GM13977 (cell line): ENCODE measurements at regions not wholly inside any gene's neighbourhood (a gene's known extent, or its start where the extent isn't known, plus 50 kb on each side); places are given as distances from the start of the nearest gene placed in this dataset.

Experiments
- DNase-seq: peaks from one replicate; pipeline ENCODE4 v3.0.0; 2012; ENCODE audit warnings: low spot score
- in situ Hi-C: fragments of 300-500 bp; cut with MboI; formaldehyde crosslinking; loops from one replicate; pipeline ENCODE4 v1.12.0; 2022; ENCODE audit warnings: low sequenced_read_pairs, low pct_unique_long_range_greater_than_20kb, mixed read lengths, inconsistent platforms; ENCODE audit not compliant: unreplicated experiment
- TF ChIP-seq, protein P1 (sequence below): IDR thresholded peaks from 2 replicates; pipeline ENCODE4 v1.5.1; 2012; ENCODE audit warnings: mild to moderate bottlenecking, control low read depth; ENCODE audit not compliant: insufficient read depth; ENCODE audit errors: extremely low read depth, missing control alignments

DNA sequence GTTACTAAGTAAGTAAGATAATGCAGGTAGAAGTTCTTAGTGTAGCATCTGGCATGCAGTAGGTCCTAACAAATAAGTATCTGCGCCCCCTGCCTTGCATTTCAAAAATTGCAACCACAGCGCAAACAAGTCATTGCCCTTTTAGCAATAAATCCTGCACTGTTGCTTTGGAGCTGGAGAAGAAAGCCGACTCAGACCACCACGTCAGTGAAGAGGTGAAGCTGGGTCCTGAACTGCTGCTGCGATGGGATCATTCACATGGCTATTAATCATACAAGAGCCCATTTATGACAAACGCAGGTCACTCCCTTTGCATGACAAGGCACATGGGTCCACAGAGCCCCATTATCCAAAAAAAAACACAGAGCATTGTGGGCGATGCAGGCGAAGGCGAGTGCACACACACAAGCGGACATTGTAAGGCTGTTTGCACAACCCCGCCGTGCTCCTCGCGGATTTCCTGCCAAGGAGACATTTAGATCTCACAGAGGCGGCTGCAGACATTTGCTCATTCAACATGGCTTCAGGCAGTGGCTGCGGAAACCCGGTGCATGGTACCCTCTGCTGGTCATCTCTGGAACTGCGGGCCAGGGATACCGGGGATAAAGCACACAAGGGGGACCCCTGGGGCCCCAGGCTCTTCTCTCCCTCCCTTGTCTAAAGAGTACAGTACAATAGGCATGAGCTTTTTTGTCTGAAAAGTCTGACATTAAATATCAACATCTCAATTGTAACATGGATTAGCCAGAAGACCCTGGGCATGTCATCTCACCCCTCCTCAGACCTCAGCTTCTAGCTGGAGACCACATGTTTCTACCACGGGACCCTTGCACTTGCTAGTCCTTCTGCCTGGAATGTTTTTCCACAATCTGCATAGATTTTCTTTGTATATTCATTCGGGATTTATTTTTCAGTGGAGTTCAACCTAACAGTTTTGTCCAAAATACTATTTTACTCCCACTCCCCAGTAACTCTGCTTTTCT lies 56.7 kb downstream of the CYRIA start:
- TF ChIP-seq, protein P1, sequence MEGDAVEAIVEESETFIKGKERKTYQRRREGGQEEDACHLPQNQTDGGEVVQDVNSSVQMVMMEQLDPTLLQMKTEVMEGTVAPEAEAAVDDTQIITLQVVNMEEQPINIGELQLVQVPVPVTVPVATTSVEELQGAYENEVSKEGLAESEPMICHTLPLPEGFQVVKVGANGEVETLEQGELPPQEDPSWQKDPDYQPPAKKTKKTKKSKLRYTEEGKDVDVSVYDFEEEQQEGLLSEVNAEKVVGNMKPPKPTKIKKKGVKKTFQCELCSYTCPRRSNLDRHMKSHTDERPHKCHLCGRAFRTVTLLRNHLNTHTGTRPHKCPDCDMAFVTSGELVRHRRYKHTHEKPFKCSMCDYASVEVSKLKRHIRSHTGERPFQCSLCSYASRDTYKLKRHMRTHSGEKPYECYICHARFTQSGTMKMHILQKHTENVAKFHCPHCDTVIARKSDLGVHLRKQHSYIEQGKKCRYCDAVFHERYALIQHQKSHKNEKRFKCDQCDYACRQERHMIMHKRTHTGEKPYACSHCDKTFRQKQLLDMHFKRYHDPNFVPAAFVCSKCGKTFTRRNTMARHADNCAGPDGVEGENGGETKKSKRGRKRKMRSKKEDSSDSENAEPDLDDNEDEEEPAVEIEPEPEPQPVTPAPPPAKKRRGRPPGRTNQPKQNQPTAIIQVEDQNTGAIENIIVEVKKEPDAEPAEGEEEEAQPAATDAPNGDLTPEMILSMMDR = peak; percentile 92
- peak; percentile 73 for DNase-seq
- in situ Hi-C loops = no loop called here

DNA sequence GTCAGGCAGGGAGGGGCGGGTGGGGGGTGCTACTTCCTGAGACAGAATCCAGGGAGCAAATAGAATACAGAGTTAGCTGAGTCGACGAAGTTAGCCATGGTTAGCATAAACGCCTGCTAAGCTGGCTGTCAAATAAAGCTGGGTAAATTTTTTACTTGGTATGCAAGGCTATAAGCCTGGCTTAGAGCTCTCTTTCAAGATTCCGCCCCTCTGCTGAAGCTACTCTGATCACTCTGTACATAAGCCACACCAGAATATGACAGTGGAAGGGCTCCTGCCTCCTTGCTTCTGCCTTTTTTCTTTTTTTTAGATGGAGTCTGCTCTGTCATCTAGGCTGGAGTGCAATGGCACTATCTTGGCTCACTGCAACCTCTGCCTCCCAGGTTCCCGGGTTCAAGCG lies 58.3 kb downstream of the CYRIA start:
- in situ Hi-C loops = no loop called here
- DNase-seq = no peak
- TF ChIP-seq, protein P1 = no peak

DNA sequence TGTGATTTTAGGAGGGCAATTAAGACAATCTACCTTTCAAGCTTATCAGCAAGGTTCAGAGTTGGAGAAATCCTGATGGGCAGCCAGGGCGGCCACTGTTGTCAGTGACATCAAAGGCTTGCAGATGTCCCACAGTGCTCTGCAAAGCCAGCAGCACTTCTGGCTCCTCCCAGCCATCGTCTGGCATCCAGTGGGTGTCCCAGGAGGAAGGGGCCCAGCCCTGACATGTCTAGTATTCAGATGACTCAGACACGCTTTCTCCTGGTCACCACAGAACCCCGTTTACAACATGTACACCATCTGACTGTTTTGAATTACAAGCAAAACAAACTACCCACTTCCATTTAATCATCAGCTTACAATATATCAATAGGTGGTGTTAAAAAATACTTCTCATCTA lies 61.4 kb downstream of the CYRIA start:
- TF ChIP-seq, protein P1 = no peak
- DNase-seq = no peak
- in situ Hi-C loops = no loop called here

DNA sequence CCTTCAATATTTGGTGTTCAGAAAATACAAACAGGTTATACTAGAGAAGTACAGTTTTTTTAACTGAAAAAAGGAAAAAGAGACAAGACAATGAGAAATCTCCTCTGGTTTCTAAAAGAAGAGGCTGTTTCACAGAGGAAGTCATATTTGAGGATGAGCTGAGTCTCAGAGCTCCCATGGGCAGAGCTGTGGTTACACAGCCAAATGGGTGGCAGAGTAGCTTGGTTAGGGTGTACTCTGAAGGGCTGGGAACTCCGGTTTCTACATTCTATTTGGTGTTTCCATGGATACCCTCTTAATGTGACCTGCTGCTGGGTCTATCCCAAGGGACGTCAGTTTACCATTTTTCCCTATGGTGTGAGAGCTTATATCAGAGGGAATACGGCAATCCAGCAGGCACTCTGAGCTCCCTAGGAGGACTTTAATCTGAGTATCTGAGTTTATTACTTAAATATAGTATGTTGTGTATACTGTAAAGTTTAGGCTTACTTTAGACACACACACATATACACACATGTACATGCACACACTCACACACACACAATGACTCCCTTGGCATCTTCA lies 74.2 kb downstream of the CYRIA start:
- no peak for DNase-seq
- TF ChIP-seq, protein P1 = no peak
- in situ Hi-C loops = no loop called here

DNA sequence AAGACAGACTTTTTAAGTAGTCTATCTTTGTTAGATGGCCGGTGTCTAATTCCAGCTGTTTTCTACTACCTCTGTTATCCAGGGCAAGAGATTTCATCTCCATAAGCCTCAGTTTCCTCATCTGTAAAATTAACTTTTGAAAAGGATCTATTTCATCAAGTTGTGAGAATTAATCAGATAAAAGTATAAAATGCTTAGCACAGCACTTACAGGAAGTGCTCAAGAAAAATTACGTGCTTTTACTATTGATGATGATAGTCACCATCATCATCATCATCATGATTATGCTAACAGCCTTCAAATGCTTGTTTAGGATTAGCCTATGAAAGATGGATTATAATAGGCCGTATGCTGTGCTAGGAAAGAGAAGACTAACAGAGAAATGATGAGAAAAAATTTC lies 76.2 kb downstream of the CYRIA start:
- TF ChIP-seq, protein P1 = no peak
- no peak for DNase-seq
- in situ Hi-C loops = no loop called here

DNA sequence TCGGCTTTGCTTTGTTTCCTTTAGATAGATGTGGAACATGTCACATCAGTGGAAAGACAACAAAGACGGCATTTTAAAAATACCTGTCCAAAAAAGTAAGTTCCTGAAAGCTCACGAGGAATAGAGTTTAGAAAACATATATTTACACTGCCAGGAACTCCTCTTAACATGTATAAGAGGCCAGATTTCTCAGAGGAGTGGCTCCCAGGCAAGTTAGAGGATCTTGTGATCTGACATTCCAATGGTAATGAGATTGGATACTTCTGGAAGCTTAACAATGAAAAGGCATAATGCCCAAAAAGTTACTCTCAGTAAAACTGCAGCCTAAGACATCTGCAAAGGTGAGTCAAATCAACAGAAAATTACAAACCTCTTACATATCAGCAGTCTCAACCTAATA lies 77.1 kb downstream of the CYRIA start:
- in situ Hi-C loops = no loop called here
- no peak for DNase-seq
- TF ChIP-seq, protein P1 = no peak
